ENCODE measurements at regions not wholly inside any gene's neighbourhood (a gene's known extent, or its start where the extent isn't known, plus 50 kb on each side); places are given as distances from the start of the nearest gene placed in this dataset.

GRCh38 chrX:9196961-9197640, 163.2 kb upstream of the FAM9B start:
- TF ChIP-seq POLR2A (IDR thresholded peaks at IDR 0.05) (no peak), CTCF (IDR thresholded peaks at IDR 0.05) (no peak)
